Astrocyte of the spinal cord (primary cell): ENCODE measurements at regions not wholly inside any gene's neighbourhood (a gene's known extent, or its start where the extent isn't known, plus 50 kb on each side); places are given as distances from the start of the nearest gene placed in this dataset.

ENCODE experiments used
- DNase-seq: peaks from one replicate; pipeline ENCODE4 v3.0.0; 2011; ENCODE audit warnings: low read depth, low spot score
- H3K4me3 ChIP-seq: 2 replicates; pipeline ENCODE4 v1.5.1; 2011; ENCODE audit warnings: low read depth, mild to moderate bottlenecking, low read length, moderate library complexity
- CTCF ChIP-seq: IDR thresholded peaks from 2 replicates; pipeline ENCODE4 v1.5.1; 2012; ENCODE audit warnings: low read depth, mild to moderate bottlenecking, low read length, inconsistent platforms
- in situ Hi-C: cut with HindIII; loops from 2 replicates; pipeline ENCODE4 v1.10.0; 2017; ENCODE audit warnings: low sequenced_read_pairs

- in situ Hi-C loops, result no loop called here
- DNase-seq, result no peak
- no peak for TF ChIP-seq CTCF
- H3K4me3 ChIP-seq, result no peak overlapping the region
These were observed 185.9 kb downstream of the MEX3B start for GRCh38 chr15:81859737-81860516.

- DNase-seq, result no peak
- H3K4me3 ChIP-seq, result no peak overlapping the region
- in situ Hi-C loops, result no loop called here
- no peak for TF ChIP-seq CTCF
These were observed 187.2 kb downstream of the MEX3B start for GRCh38 chr15:81858586-81858985.

- no peak overlapping the region for H3K4me3 ChIP-seq
- in situ Hi-C loops, result no loop called here
- no peak for DNase-seq
- TF ChIP-seq CTCF, result no peak
These were observed 187.7 kb downstream of the MEX3B start for GRCh38 chr15:81858136-81858535.

GRCh38 chr15:81856634-81857026, 189.2 kb downstream of the MEX3B start:
- no peak for TF ChIP-seq CTCF
- DNase-seq, result no peak
- H3K4me3 ChIP-seq, result no peak overlapping the region
- in situ Hi-C loops, result no loop called here

GRCh38 chr15:81856001-81856633, 189.7 kb downstream of the MEX3B start:
- no peak for TF ChIP-seq CTCF
- in situ Hi-C loops, result no loop called here
- DNase-seq, result no peak

GRCh38 chr15:81853150-81853748, 192.6 kb downstream of the MEX3B start:
- in situ Hi-C loops, result no loop called here
- TF ChIP-seq CTCF, result no peak
- no peak overlapping the region for H3K4me3 ChIP-seq
- DNase-seq, result no peak

More at GRCh38 chr15:81856001-81856633, 189.7 kb downstream of the MEX3B start:
- H3K4me3 ChIP-seq, result no peak overlapping the region
